GM12865 (cell line): ENCODE measurements at regions not wholly inside any gene's neighbourhood (a gene's known extent, or its start where the extent isn't known, plus 50 kb on each side); places are given as distances from the start of the nearest gene placed in this dataset.

ENCODE experiments used
- DNase-seq: peaks from one replicate; pipeline ENCODE4 v3.0.0; 2010; ENCODE audit warnings: low read depth
- H3K4me3 ChIP-seq: 2 replicates; pipeline ENCODE4 v1.5.1; 2011; ENCODE audit warnings: mild to moderate bottlenecking, low read depth, low read length, control low read depth
- TF ChIP-seq, protein P1 (sequence below): IDR thresholded peaks from 2 replicates; pipeline ENCODE4 v1.5.1; 2011; ENCODE audit warnings: low read length, control low read depth, low read depth, inconsistent platforms; ENCODE audit not compliant: insufficient read depth; ENCODE audit errors: missing control alignments

DNA sequence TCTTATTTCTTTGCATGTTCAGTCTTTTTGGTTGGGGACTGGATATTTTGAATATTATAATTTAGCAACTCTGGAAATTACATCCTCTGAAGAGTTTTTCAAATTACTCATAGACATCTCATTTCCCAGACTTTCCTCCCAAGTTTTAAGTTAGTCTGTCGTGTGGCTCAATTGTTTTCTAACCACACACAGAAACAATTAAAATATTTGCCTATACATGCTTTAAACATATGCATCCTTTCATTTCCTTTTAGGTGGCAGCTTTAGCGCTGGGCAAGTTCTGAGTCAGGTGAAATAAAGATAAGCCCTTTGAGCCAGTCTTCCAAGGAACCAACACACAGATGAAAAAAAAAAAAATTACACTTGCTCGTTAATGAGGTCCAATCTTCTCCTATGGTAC is 307.0 kb upstream of the SPOCK3 start:
- TF ChIP-seq, protein P1, sequence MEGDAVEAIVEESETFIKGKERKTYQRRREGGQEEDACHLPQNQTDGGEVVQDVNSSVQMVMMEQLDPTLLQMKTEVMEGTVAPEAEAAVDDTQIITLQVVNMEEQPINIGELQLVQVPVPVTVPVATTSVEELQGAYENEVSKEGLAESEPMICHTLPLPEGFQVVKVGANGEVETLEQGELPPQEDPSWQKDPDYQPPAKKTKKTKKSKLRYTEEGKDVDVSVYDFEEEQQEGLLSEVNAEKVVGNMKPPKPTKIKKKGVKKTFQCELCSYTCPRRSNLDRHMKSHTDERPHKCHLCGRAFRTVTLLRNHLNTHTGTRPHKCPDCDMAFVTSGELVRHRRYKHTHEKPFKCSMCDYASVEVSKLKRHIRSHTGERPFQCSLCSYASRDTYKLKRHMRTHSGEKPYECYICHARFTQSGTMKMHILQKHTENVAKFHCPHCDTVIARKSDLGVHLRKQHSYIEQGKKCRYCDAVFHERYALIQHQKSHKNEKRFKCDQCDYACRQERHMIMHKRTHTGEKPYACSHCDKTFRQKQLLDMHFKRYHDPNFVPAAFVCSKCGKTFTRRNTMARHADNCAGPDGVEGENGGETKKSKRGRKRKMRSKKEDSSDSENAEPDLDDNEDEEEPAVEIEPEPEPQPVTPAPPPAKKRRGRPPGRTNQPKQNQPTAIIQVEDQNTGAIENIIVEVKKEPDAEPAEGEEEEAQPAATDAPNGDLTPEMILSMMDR = no peak
- H3K4me3 ChIP-seq = no peak overlapping the region
- DNase-seq = no peak

DNA sequence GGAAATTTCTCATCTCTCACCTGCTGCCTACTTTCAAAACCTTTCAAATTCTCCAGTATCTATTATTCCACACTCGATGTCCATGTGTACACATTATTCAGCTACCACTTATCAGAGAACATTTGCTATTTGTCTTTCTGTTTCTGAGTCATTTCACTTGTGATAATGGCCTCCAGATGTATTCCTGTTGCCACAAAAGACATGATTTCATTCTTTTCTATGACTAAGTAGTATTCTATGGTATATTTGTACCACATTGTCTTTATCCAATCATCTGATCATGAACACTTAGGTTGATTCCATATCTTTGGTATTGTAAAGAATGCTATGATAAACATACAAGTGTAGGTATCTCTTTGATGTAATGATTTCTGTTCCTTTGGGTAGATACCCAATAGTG is 310.1 kb upstream of the SPOCK3 start:
- DNase-seq = no peak
- H3K4me3 ChIP-seq = no peak overlapping the region
- TF ChIP-seq, protein P1 = no peak

DNA sequence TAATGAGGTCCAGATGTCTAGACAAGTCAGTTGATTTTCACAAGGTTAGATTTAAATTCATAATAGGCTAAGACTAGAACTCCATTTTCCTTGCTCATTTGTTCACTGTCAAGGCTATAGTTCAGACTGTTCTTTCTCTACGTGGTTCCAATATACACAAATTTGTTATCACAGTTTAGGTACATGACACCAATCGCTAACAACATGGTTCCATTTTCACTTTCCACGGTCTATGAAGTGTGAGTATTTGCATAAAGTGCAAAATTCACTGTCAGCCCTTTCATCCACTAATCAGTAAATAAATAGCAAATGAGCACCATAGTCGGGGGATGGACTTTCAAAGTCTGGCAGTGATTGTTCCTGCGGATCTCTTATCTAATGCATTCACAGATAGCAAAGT is 315.7 kb upstream of the SPOCK3 start:
- DNase-seq = no peak
- TF ChIP-seq, protein P1 = no peak
- no peak overlapping the region for H3K4me3 ChIP-seq

DNA sequence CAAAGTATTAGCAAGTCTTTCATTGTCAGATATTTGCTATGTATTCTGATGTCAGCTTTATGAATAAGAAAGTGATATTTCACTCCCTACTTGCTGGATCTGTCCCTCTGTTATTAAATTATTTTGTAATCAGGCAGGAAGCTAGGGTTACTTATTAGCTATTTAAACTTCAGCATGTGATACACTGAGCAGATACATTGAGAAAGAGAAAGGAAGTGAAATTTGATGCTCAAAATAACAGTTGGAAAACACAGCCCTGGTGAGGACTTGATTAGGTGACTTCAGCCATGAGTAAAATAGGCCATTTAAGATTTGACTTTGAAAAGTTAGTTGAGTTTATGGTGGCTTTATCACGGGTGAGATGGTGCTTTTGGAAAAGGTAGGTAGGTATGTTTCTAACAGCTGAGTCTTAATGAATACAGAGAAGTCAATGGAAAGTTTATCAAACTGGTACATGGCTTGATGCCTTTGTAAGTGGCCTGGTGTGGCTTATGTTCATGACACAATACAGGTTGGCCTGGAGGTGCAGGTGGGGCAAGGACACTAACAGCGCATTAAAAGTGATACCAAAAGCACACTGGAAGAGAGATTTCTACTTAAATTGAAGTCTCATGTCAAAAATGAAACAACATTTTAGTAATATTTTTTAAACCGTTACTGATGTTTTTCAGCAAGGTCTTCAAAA is 321.2 kb upstream of the SPOCK3 start:
- no peak for DNase-seq
- H3K4me3 ChIP-seq = no peak overlapping the region
- TF ChIP-seq, protein P1 = no peak

DNA sequence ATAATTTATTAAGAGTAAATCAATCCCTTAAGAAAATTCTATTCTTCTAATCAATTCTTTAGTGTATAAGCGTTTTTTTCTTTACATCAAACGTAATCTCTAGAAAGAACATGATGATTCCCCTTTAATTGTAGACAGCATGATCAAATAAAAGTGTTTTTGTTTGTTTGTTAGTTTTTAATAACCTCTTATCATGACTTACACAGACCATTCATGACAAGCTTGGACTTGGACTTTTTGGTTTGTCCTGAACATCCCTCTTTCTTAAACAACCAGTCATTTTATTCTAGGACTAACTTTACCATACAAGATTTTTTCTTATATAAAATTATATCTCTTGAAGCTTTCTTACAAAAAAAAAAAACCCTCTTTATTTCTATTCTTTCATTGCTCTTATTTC is 344.6 kb upstream of the SPOCK3 start:
- DNase-seq = no peak
- TF ChIP-seq, protein P1 = no peak
- H3K4me3 ChIP-seq = no peak overlapping the region

DNA sequence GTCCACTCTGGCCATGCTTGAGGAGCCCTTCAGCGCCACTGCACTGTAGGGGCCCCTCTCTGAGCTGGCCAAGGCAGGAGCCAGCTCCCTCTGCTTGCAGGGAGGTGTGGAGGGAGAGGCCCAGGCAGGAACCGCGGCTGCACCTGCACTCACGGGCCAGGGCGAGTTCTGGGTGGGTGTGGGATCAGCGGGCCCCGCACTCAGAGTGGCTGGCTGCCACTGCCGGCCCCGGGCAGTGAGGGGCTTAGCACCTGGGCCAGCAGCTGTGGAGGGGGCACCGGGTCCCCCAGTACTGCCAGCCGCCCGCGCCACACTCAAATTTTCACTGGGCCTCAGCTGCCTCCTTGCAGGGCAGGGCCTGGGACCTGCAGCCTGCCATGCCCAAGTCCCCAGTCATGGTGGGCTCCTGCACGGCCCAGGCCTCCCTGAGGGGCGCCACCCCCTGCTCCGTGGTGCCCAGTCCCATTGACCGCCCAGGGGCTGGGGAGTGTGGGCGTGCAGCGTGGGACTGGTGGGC is 347.2 kb upstream of the SPOCK3 start:
- H3K4me3 ChIP-seq = no peak overlapping the region
- DNase-seq = no peak
- TF ChIP-seq, protein P1 = no peak

DNA sequence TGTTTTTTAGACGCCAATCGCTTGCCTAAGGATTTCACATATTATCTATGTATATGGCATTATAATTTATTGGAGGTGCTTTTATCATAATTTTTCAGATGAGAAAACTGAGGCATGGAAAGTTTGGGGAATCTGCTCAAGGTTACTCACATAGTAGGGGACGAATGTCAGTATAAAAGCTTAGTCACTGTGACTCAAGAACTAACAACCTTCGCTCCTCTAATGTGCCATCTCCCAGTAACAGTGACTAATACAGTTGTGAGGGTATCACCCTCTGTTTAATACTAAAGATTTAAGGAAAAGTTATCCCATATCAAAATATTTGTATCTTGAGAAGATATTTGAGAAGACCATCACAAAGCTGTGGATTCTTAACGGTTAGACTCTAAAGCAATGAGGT is 353.1 kb upstream of the SPOCK3 start:
- H3K4me3 ChIP-seq = no peak overlapping the region
- TF ChIP-seq, protein P1 = no peak
- no peak for DNase-seq
